GM10266 (cell line): ENCODE measurements at regions not wholly inside any gene's neighbourhood (a gene's known extent, or its start where the extent isn't known, plus 50 kb on each side); places are given as distances from the start of the nearest gene placed in this dataset.

Source experiments
- DNase-seq: peaks from one replicate; pipeline ENCODE4 v3.0.0; 2012; ENCODE audit errors: extremely low spot score
- TF ChIP-seq, protein P1 (sequence below): IDR thresholded peaks from 2 replicates; pipeline ENCODE4 v1.5.1; 2012; ENCODE audit warnings: mild to moderate bottlenecking, low read depth; ENCODE audit not compliant: control insufficient read depth, insufficient read depth; ENCODE audit errors: missing control alignments

GRCh38 chr7:125490167-125490566, 560.5 kb upstream of the POT1 start:
- TF ChIP-seq, protein P1, sequence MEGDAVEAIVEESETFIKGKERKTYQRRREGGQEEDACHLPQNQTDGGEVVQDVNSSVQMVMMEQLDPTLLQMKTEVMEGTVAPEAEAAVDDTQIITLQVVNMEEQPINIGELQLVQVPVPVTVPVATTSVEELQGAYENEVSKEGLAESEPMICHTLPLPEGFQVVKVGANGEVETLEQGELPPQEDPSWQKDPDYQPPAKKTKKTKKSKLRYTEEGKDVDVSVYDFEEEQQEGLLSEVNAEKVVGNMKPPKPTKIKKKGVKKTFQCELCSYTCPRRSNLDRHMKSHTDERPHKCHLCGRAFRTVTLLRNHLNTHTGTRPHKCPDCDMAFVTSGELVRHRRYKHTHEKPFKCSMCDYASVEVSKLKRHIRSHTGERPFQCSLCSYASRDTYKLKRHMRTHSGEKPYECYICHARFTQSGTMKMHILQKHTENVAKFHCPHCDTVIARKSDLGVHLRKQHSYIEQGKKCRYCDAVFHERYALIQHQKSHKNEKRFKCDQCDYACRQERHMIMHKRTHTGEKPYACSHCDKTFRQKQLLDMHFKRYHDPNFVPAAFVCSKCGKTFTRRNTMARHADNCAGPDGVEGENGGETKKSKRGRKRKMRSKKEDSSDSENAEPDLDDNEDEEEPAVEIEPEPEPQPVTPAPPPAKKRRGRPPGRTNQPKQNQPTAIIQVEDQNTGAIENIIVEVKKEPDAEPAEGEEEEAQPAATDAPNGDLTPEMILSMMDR = no peak
- no peak for DNase-seq

- no peak for DNase-seq
- TF ChIP-seq, protein P1 = no peak
These were observed 555.6 kb upstream of the POT1 start for GRCh38 chr7:125485223-125485622.

GRCh38 chr7:125484755-125485154, 555.1 kb upstream of the POT1 start:
- TF ChIP-seq, protein P1 = no peak
- no peak for DNase-seq

GRCh38 chr7:125481323-125481722, 551.7 kb upstream of the POT1 start:
- TF ChIP-seq, protein P1 = no peak
- no peak for DNase-seq

DNA sequence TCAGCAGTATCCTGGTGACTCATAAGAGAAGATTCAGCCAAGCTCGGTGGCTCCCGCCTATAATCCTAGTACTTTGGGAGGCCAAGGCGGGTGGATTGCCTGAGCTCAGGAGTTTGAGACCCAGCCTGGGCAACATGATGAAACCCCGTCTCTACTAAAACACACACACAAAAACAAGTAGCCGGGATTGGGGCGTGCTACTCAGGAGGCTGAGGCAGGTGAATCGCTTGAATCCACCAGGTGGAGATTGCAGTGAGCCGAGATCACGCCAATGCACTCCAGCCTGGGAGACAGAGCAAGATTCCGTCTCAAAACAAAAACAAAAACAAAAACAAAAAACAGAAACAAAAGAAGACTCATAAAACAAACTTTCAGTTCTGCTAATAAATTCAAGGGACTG, 551.1 kb upstream of the POT1 start:
- TF ChIP-seq, protein P1 = no peak

GRCh38 chr7:125468855-125469174, 539.2 kb upstream of the POT1 start:
- DNase-seq = no peak
- TF ChIP-seq, protein P1 = no peak

More for the DNA sequence above, 551.1 kb upstream of the POT1 start:
- DNase-seq = no peak

DNA sequence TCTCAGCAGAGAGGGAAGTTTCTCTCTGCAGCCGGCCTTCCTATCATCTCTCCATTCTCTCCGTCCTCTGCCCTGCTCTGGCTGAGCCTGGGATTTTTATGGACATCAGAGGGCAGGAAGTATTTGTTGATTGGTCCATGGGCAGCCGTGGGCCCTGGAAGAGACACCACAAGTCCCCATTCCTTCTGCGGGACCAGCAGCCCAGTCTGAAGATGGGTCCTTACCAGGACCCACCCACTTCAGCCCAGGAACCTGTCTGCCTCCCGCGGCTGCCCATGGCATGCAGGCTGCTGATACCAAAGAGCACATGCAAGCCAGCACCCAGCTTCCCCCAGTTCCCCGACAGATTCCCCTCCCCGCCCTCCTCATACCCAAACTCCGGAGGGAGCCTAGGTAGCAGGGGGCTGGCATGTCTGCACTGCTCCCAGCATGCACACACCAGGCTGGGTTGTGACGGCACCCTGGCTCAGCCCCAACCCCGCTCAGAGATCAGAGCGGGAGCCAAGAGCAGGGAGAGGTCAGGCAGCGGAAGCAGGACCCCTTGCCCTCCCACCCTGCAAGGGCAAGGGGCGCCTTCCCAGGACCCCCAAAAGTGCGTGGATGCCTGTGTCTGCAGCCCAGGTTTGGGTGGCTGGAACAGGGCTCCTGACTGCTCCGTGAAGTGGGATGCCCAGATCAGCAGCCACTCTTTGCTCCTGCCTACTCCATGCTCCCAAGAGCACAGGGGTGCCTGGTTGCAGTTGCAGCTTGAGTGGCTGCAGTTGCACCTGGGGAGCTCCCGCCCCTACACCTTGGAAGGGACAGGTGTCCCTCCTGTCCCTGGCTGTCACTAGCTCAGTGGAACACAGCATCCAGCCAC, 538.6 kb upstream of the POT1 start:
- no peak for DNase-seq
- TF ChIP-seq, protein P1 = no peak
